SJCRH30 (cell line): ENCODE measurements at regions not wholly inside any gene's neighbourhood (a gene's known extent, or its start where the extent isn't known, plus 50 kb on each side); places are given as distances from the start of the nearest gene placed in this dataset.
"Not testable (repeated sequence)": the region's sequence is repeated elsewhere in the genome, so short reads cannot be mapped to it uniquely, and the experiment has no call there.

Source experiments
- DNase-seq, 2 experiments: peaks; one replicate each; pipeline ENCODE4 v3.0.0-alpha.2; 2015 to 2020
- H3K27ac ChIP-seq: fragments of 250-450 bp; sonication (Bioruptor Pico); 2 replicates; pipeline ENCODE4 v1.5.1; 2020; ENCODE audit warnings: mild to moderate bottlenecking, moderate library complexity
- H3K27me3 ChIP-seq: fragments of 250-450 bp; sonication (Bioruptor Pico); 2 replicates; pipeline ENCODE4 v1.5.1; 2020; ENCODE audit warnings: mild to moderate bottlenecking, moderate library complexity
- H3K36me3 ChIP-seq: fragments of 250-450 bp; sonication (Bioruptor Pico); 2 replicates; pipeline ENCODE4 v1.5.1; 2020; ENCODE audit warnings: mild to moderate bottlenecking, moderate library complexity
- H3K4me1 ChIP-seq: fragments of 250-450 bp; sonication (Bioruptor Pico); 2 replicates; pipeline ENCODE4 v1.5.1; 2020; ENCODE audit warnings: mild to moderate bottlenecking, moderate library complexity
- H3K4me3 ChIP-seq: fragments of 250-450 bp; sonication (Bioruptor Pico); 2 replicates; pipeline ENCODE4 v1.5.1; 2020; ENCODE audit warnings: mild to moderate bottlenecking, moderate library complexity
- H3K9me3 ChIP-seq: fragments of 250-450 bp; sonication (Bioruptor Pico); replicated peaks from 2 replicates; pipeline ENCODE4 v1.5.1; 2020; ENCODE audit warnings: mild to moderate bottlenecking, moderate library complexity

GRCh38 chr12:59432057-59432456 is 163.8 kb upstream of the SLC16A7 start:
- no peaks in the 10 kb centered on the region for H3K4me1 ChIP-seq
- H3K27ac ChIP-seq, result no peak overlapping the region
- no peaks in the 10 kb centered on the region for H3K9me3 ChIP-seq
- DNase-seq, result no peak
- no peaks in the 10 kb centered on the region for H3K36me3 ChIP-seq
- no peaks in the 10 kb centered on the region for H3K27me3 ChIP-seq
- H3K4me3 ChIP-seq, result no peak overlapping the region

GRCh38 chr12:59431266-59431665 is 164.6 kb upstream of the SLC16A7 start:
- no peaks in the 10 kb centered on the region for H3K9me3 ChIP-seq
- no peaks in the 10 kb centered on the region for H3K4me1 ChIP-seq
- no peak for DNase-seq
- no peaks in the 10 kb centered on the region for H3K27me3 ChIP-seq
- H3K4me3 ChIP-seq, result no peak overlapping the region
- H3K36me3 ChIP-seq, result no peaks in the 10 kb centered on the region
- no peak overlapping the region for H3K27ac ChIP-seq

GRCh38 chr12:59429766-59430165 is 166.1 kb upstream of the SLC16A7 start:
- H3K4me1 ChIP-seq, result no peaks in the 10 kb centered on the region
- no peaks in the 10 kb centered on the region for H3K36me3 ChIP-seq
- no peak for DNase-seq
- no peaks in the 10 kb centered on the region for H3K9me3 ChIP-seq
- H3K4me3 ChIP-seq, result no peak overlapping the region
- H3K27ac ChIP-seq, result no peak overlapping the region
- H3K27me3 ChIP-seq, result no peaks in the 10 kb centered on the region

GRCh38 chr12:59425798-59426197 is 170.0 kb upstream of the SLC16A7 start:
- DNase-seq, result no peak
- Histone ChIP-seq H3K4me3 (no peak overlapping the region), H3K4me1 (no peaks in the 10 kb centered on the region), H3K27me3 (no peaks in the 10 kb centered on the region), H3K9me3 (no peaks in the 10 kb centered on the region), H3K36me3 (no peaks in the 10 kb centered on the region), H3K27ac (no peak overlapping the region)

GRCh38 chr12:59424666-59425065 is 171.2 kb upstream of the SLC16A7 start:
- not testable (repeated sequence) for H3K36me3 ChIP-seq, H3K27me3 ChIP-seq, H3K4me3 ChIP-seq, DNase-seq, H3K4me1 ChIP-seq, H3K9me3 ChIP-seq, H3K27ac ChIP-seq

- Histone ChIP-seq H3K27me3 (no peaks in the 10 kb centered on the region), H3K4me1 (no peaks in the 10 kb centered on the region), H3K27ac (no peak overlapping the region), H3K36me3 (no peaks in the 10 kb centered on the region), H3K9me3 (no peaks in the 10 kb centered on the region), H3K4me3 (no peak overlapping the region)
- DNase-seq, result no peak
Observed at GRCh38 chr12:59414051-59414450, 181.8 kb upstream of the SLC16A7 start.

- no peak for DNase-seq
- H3K4me1 ChIP-seq, result no peaks in the 10 kb centered on the region
Observed at GRCh38 chr12:59408431-59408830, 187.4 kb upstream of the SLC16A7 start.

GRCh38 chr12:59407799-59408198 is 188.0 kb upstream of the SLC16A7 start:
- no peak overlapping the region for H3K4me3 ChIP-seq
- H3K36me3 ChIP-seq, result no peaks in the 10 kb centered on the region
- H3K27ac ChIP-seq, result no peak overlapping the region
- H3K4me1 ChIP-seq, result no peaks in the 10 kb centered on the region
- no peaks in the 10 kb centered on the region for H3K9me3 ChIP-seq
- no peaks in the 10 kb centered on the region for H3K27me3 ChIP-seq
- DNase-seq, result no peak

More at GRCh38 chr12:59408431-59408830, 187.4 kb upstream of the SLC16A7 start:
- no peaks in the 10 kb centered on the region for H3K36me3 ChIP-seq
- H3K27ac ChIP-seq, result no peak overlapping the region
- no peaks in the 10 kb centered on the region for H3K9me3 ChIP-seq
- H3K4me3 ChIP-seq, result no peak overlapping the region
- no peaks in the 10 kb centered on the region for H3K27me3 ChIP-seq

GRCh38 chr12:59405992-59406391 is 189.8 kb upstream of the SLC16A7 start:
- DNase-seq, result no peak
- H3K4me3 ChIP-seq, result no peak overlapping the region
- no peaks in the 10 kb centered on the region for H3K36me3 ChIP-seq
- H3K27ac ChIP-seq, result no peak overlapping the region
- no peaks in the 10 kb centered on the region for H3K27me3 ChIP-seq
- no peaks in the 10 kb centered on the region for H3K9me3 ChIP-seq
- H3K4me1 ChIP-seq, result no peaks in the 10 kb centered on the region

- Histone ChIP-seq H3K4me3 (no peak overlapping the region), H3K4me1 (no peaks in the 10 kb centered on the region), H3K27me3 (no peaks in the 10 kb centered on the region), H3K36me3 (no peaks in the 10 kb centered on the region), H3K27ac (no peak overlapping the region), H3K9me3 (no peaks in the 10 kb centered on the region)
- no peak for DNase-seq
Observed at GRCh38 chr12:59404109-59404650, 191.6 kb upstream of the SLC16A7 start.

- no peaks in the 10 kb centered on the region for H3K36me3 ChIP-seq
- no peak overlapping the region for H3K4me3 ChIP-seq
- H3K27ac ChIP-seq, result no peak overlapping the region
- H3K9me3 ChIP-seq, result no peaks in the 10 kb centered on the region
- H3K4me1 ChIP-seq, result no peaks in the 10 kb centered on the region
- peak; percentile 12 to 71 for DNase-seq
- H3K27me3 ChIP-seq, result no peaks in the 10 kb centered on the region
Observed at GRCh38 chr12:59403259-59403932, 192.4 kb upstream of the SLC16A7 start.

GRCh38 chr12:59401862-59402261 is 194.0 kb upstream of the SLC16A7 start:
- Histone ChIP-seq H3K4me3 (no peak overlapping the region), H3K27me3 (no peaks in the 10 kb centered on the region), H3K9me3 (no peaks in the 10 kb centered on the region)

GRCh38 chr12:59398164-59398563 is 197.7 kb upstream of the SLC16A7 start:
- Histone ChIP-seq H3K9me3 (no peaks in the 10 kb centered on the region), H3K27me3 (no peaks in the 10 kb centered on the region), H3K4me1 (no peaks in the 10 kb centered on the region), H3K4me3 (no peak overlapping the region), H3K27ac (no peak overlapping the region), H3K36me3 (no peaks in the 10 kb centered on the region)
- DNase-seq, result no peak

More at GRCh38 chr12:59401862-59402261, 194.0 kb upstream of the SLC16A7 start:
- H3K36me3 ChIP-seq, result no peaks in the 10 kb centered on the region
- H3K27ac ChIP-seq, result no peak overlapping the region
- DNase-seq, result no peak
- H3K4me1 ChIP-seq, result no peaks in the 10 kb centered on the region

- no peak for DNase-seq
- H3K27ac ChIP-seq, result no peak overlapping the region
- no peaks in the 10 kb centered on the region for H3K4me1 ChIP-seq
- no peak overlapping the region for H3K4me3 ChIP-seq
- no peaks in the 10 kb centered on the region for H3K9me3 ChIP-seq
- no peaks in the 10 kb centered on the region for H3K27me3 ChIP-seq
- no peaks in the 10 kb centered on the region for H3K36me3 ChIP-seq
Observed at GRCh38 chr12:59396919-59397318, 198.9 kb upstream of the SLC16A7 start.

- DNase-seq, result no peak
Observed at GRCh38 chr12:59396519-59396918, 199.3 kb upstream of the SLC16A7 start.

GRCh38 chr12:59395310-59395709 is 200.5 kb upstream of the SLC16A7 start:
- not testable (repeated sequence) for H3K4me3 ChIP-seq, H3K36me3 ChIP-seq, H3K9me3 ChIP-seq

More at GRCh38 chr12:59396519-59396918, 199.3 kb upstream of the SLC16A7 start:
- no peak overlapping the region for H3K27ac ChIP-seq
- no peaks in the 10 kb centered on the region for H3K4me1 ChIP-seq
- no peaks in the 10 kb centered on the region for H3K36me3 ChIP-seq
- no peak overlapping the region for H3K4me3 ChIP-seq
- no peaks in the 10 kb centered on the region for H3K9me3 ChIP-seq
- no peaks in the 10 kb centered on the region for H3K27me3 ChIP-seq

More at GRCh38 chr12:59395310-59395709, 200.5 kb upstream of the SLC16A7 start:
- not testable (repeated sequence) for H3K27ac ChIP-seq, H3K4me1 ChIP-seq, H3K27me3 ChIP-seq, DNase-seq
